Caco-2 (cell line): ENCODE measurements at regions not wholly inside any gene's neighbourhood (a gene's known extent, or its start where the extent isn't known, plus 50 kb on each side); places are given as distances from the start of the nearest gene placed in this dataset.

ENCODE experiments used
- BruUV-seq: library from RNA; stranded (reverse); fragments of 400-500 nt; replicated peaks from 2 replicates; lab custom pipeline; 2021; lab: Mats Ljungman, UMichigan
- CTCF ChIA-PET: fragments of 300-600 bp; sonication (Branson Sonifier 250); formaldehyde crosslinking; loops from one replicate; lab custom pipeline; 2022; ENCODE audit warnings: antibody characterized with exemption; lab: Charles Lee
- POLR2A ChIA-PET: fragments of 300-600 bp; sonication (Branson Sonifier 250); formaldehyde crosslinking; loops from one replicate; lab custom pipeline; 2022; ENCODE audit warnings: antibody characterized with exemption; lab: Charles Lee
- DNase-seq, 2 experiments: peaks; one replicate each; pipeline versions ENCODE4 v3.0.0 to v3.0.0-alpha.2; 2020 to 2022
- H3K27me3 ChIP-seq: replicated peaks from 2 replicates; pipeline ENCODE4 v1.6.0; 2011; ENCODE audit warnings: low read length; ENCODE audit not compliant: control insufficient read depth, insufficient read depth
- H3K36me3 ChIP-seq: 2 replicates; pipeline ENCODE4 v1.5.1; 2011; ENCODE audit warnings: low read length; ENCODE audit not compliant: control insufficient read depth, insufficient read depth
- H3K4me1 ChIP-seq: fragments of 250-450 bp; sonication (Bioruptor Pico); 2 replicates; pipeline ENCODE4 v1.5.1; 2020; ENCODE audit warnings: mild to moderate bottlenecking
- H3K4me3 ChIP-seq: 2 replicates; pipeline ENCODE4 v1.5.1; 2011; ENCODE audit warnings: low read depth, mild to moderate bottlenecking, control low read depth, low read length
- H3K9me3 ChIP-seq: fragments of 250-450 bp; sonication (Bioruptor Pico); 2 replicates; pipeline ENCODE4 v1.5.1; 2020; ENCODE audit warnings: mild to moderate bottlenecking, moderate library complexity
- H3K27ac Mint-ChIP-seq: one replicate; pipeline ENCODE4 v1.8.0; 2022; ENCODE audit warnings: mixed read lengths; ENCODE audit not compliant: unreplicated experiment
- H3K27me3 Mint-ChIP-seq: one replicate; pipeline ENCODE4 v1.8.0; 2022; ENCODE audit warnings: mixed read lengths; ENCODE audit not compliant: insufficient read depth, unreplicated experiment
- H3K36me3 Mint-ChIP-seq: one replicate; pipeline ENCODE4 v1.8.0; 2022; ENCODE audit warnings: mild to moderate bottlenecking, mixed read lengths; ENCODE audit not compliant: insufficient read depth, unreplicated experiment
- H3K4me1 Mint-ChIP-seq: one replicate; pipeline ENCODE4 v1.8.0; 2022; ENCODE audit warnings: low read depth, mixed read lengths; ENCODE audit not compliant: unreplicated experiment
- H3K4me3 Mint-ChIP-seq: one replicate; pipeline ENCODE4 v1.8.0; 2022; ENCODE audit warnings: mild to moderate bottlenecking, moderate library complexity, mixed read lengths; ENCODE audit not compliant: unreplicated experiment
- H3K9me3 Mint-ChIP-seq: one replicate; pipeline ENCODE4 v1.8.0; 2022; ENCODE audit warnings: mixed read lengths; ENCODE audit not compliant: unreplicated experiment
- CTCF ChIP-seq, 2 experiments: fragments of 200-600 bp in 1 of 2; IDR thresholded peaks; 1 replicate in 1 of 2; 2 replicates in 1 of 2; pipeline versions ENCODE4 v1.5.1 to v1.8.0; 2011 to 2022; ENCODE audit warnings: antibody characterized with exemption in 1 of 2, control low read depth in 1 of 2, inconsistent platforms in 1 of 2, low read depth in 1 of 2, low read length in 1 of 2, mild to moderate bottlenecking in 1 of 2, moderate library complexity in 1 of 2; ENCODE audit not compliant: insufficient read depth in 1 of 2, severe bottlenecking in 1 of 2, unreplicated experiment in 1 of 2
- intact Hi-C: fragments of 100-400 bp; cut with micrococcal nuclease; formaldehyde crosslinking; loops from one replicate; pipeline ENCODE4 v1.10.0; 2022; ENCODE audit not compliant: unreplicated experiment

- intact Hi-C loops = no loop called here
- Mint-ChIP-seq H3K4me1 (no peaks in the 10 kb centered on the region), H3K36me3 (no peaks in the 10 kb centered on the region), H3K4me3 (no peak overlapping the region), H3K27ac (no peak overlapping the region), H3K27me3 (no peaks in the 10 kb centered on the region), H3K9me3 (no peaks in the 10 kb centered on the region)
- TF ChIP-seq CTCF (IDR thresholded peaks at IDR 0.05; ENCODE audit: insufficient read depth in 1 of 2, low read depth in 1 of 2, low read length in 1 of 2, severe bottlenecking in 1 of 2, unreplicated experiment in 1 of 2) = no peak
- no peak for DNase-seq
- Histone ChIP-seq H3K36me3 (no peaks in the 10 kb centered on the region), H3K9me3 (no peaks in the 10 kb centered on the region), H3K27me3 (no peaks in the 10 kb centered on the region), H3K4me1 (no peaks in the 10 kb centered on the region), H3K4me3 (no peak overlapping the region)
- ChIA-PET CTCF (no interaction called here), POLR2A (no interaction called here)
- no TSS peak for BruUV-seq
These were observed 414.1 kb upstream of the STXBP6 start for GRCh38 chr14:25464078-25464477.

GRCh38 chr14:25463480-25463879 is 413.5 kb upstream of the STXBP6 start:
- H3K27ac Mint-ChIP-seq = no peak overlapping the region
- no peaks in the 10 kb centered on the region for H3K36me3 Mint-ChIP-seq
- no peaks in the 10 kb centered on the region for H3K4me1 Mint-ChIP-seq
- no peak for TF ChIP-seq CTCF (IDR thresholded peaks at IDR 0.05; ENCODE audit: insufficient read depth in 1 of 2, low read depth in 1 of 2, low read length in 1 of 2, severe bottlenecking in 1 of 2, unreplicated experiment in 1 of 2)
- ChIA-PET POLR2A (no interaction called here), CTCF (no interaction called here)
- no peak overlapping the region for H3K4me3 ChIP-seq
- H3K27me3 ChIP-seq = no peaks in the 10 kb centered on the region
- DNase-seq = no peak
- H3K4me3 Mint-ChIP-seq = no peak overlapping the region
- no peaks in the 10 kb centered on the region for H3K9me3 Mint-ChIP-seq
- H3K9me3 ChIP-seq = no peaks in the 10 kb centered on the region
- BruUV-seq = no TSS peak
- no peaks in the 10 kb centered on the region for H3K36me3 ChIP-seq
- no peaks in the 10 kb centered on the region for H3K27me3 Mint-ChIP-seq
- no peaks in the 10 kb centered on the region for H3K4me1 ChIP-seq
- intact Hi-C loops = no loop called here

GRCh38 chr14:25461780-25462179 is 411.8 kb upstream of the STXBP6 start:
- Mint-ChIP-seq H3K36me3 (no peaks in the 10 kb centered on the region), H3K27me3 (no peaks in the 10 kb centered on the region), H3K27ac (no peak overlapping the region), H3K9me3 (no peaks in the 10 kb centered on the region), H3K4me1 (no peaks in the 10 kb centered on the region), H3K4me3 (no peak overlapping the region)
- no TSS peak for BruUV-seq
- H3K4me3 ChIP-seq = no peak overlapping the region
- POLR2A ChIA-PET = no interaction called here
- CTCF ChIA-PET = no interaction called here
- no peaks in the 10 kb centered on the region for H3K9me3 ChIP-seq
- intact Hi-C loops = no loop called here
- H3K36me3 ChIP-seq = no peaks in the 10 kb centered on the region
- DNase-seq = no peak
- no peak for TF ChIP-seq CTCF (IDR thresholded peaks at IDR 0.05; ENCODE audit: insufficient read depth in 1 of 2, low read depth in 1 of 2, low read length in 1 of 2, severe bottlenecking in 1 of 2, unreplicated experiment in 1 of 2)
- H3K27me3 ChIP-seq = no peaks in the 10 kb centered on the region
- H3K4me1 ChIP-seq = no peaks in the 10 kb centered on the region
